Panc1 (cell line): ENCODE measurements at regions not wholly inside any gene's neighbourhood (a gene's known extent, or its start where the extent isn't known, plus 50 kb on each side); places are given as distances from the start of the nearest gene placed in this dataset.

Source experiments
- ATAC-seq: fragments of 200-7000 bp; cut with Tn5 transposase; 2 replicates; pipeline ENCODE4 v1.9.1; 2020; ENCODE audit warnings: mild to moderate bottlenecking, moderate library complexity
- BruUV-seq: library from RNA; stranded (reverse); fragments of 400-500 nt; replicated peaks from 2 replicates; lab custom pipeline; 2021; lab: Mats Ljungman, UMichigan
- CTCF ChIA-PET: fragments of 300-600 bp; sonication (Branson Sonifier 250); formaldehyde crosslinking; loops from one replicate; lab custom pipeline; 2022; ENCODE audit warnings: antibody characterized with exemption; lab: Charles Lee
- POLR2A ChIA-PET: fragments of 300-600 bp; sonication (Branson Sonifier 250); formaldehyde crosslinking; loops from one replicate; lab custom pipeline; 2022; ENCODE audit warnings: antibody characterized with exemption; lab: Charles Lee
- DNase-seq: peaks from one replicate; pipeline ENCODE4 v3.0.0-alpha.2; 2010; ENCODE audit warnings: low read depth, low spot score
- H3K27ac ChIP-seq: 2 replicates; pipeline ENCODE4 v1.5.1; 2011; ENCODE audit warnings: mild to moderate bottlenecking, low read length, inconsistent platforms
- H3K27me3 ChIP-seq: fragments of 200-500 bp; sonication (Bioruptor generic); 2 replicates; pipeline ENCODE4 v1.6.0; 2014; ENCODE audit warnings: low read length, inconsistent platforms; ENCODE audit not compliant: control insufficient read depth, insufficient read depth
- H3K36me3 ChIP-seq: fragments of 200-500 bp; sonication (Bioruptor generic); 2 replicates; pipeline ENCODE4 v1.5.1; 2014; ENCODE audit warnings: inconsistent platforms, mild to moderate bottlenecking, low read length, moderate library complexity; ENCODE audit not compliant: control insufficient read depth, insufficient read depth
- H3K4me1 ChIP-seq: 2 replicates; pipeline ENCODE4 v1.5.1; 2011; ENCODE audit warnings: inconsistent platforms, mild to moderate bottlenecking, low read length, moderate library complexity; ENCODE audit not compliant: control insufficient read depth, insufficient read depth
- H3K4me3 ChIP-seq, 2 experiments: 2 replicates each; pipeline ENCODE4 v1.5.1; 2011 to 2012; ENCODE audit warnings: low read depth in 2 of 2, low read length in 2 of 2, mild to moderate bottlenecking in 2 of 2, inconsistent platforms in 1 of 2, moderate library complexity in 1 of 2
- H3K9me3 ChIP-seq: fragments of 200-500 bp; sonication (Bioruptor generic); 2 replicates; pipeline ENCODE4 v1.5.1; 2014; ENCODE audit warnings: low read depth, mild to moderate bottlenecking, inconsistent platforms, low read length, moderate library complexity; ENCODE audit not compliant: control insufficient read depth, insufficient read depth
- POLR2AphosphoS5 ChIP-seq: IDR thresholded peaks from 2 replicates; pipeline ENCODE4 v1.6.1; 2012; ENCODE audit warnings: mild to moderate bottlenecking, low read depth, low read length, moderate library complexity
- SIN3A ChIP-seq: IDR thresholded peaks from 2 replicates; pipeline ENCODE4 v1.6.1; 2012; ENCODE audit warnings: low read depth, mild to moderate bottlenecking, low read length, moderate library complexity, borderline replicate concordance; ENCODE audit not compliant: insufficient read depth
- TCF7L2 ChIP-seq: IDR thresholded peaks from 2 replicates; pipeline ENCODE4 v1.6.1; 2011; ENCODE audit warnings: mild to moderate bottlenecking, low read depth, low read length, inconsistent platforms
- in situ Hi-C: cut with HindIII; loops from 2 replicates; pipeline ENCODE4 v1.10.0; 2016; ENCODE audit warnings: low sequenced_read_pairs, low pct_unique_long_range_greater_than_20kb
- intact Hi-C: fragments of 100-400 bp; cut with micrococcal nuclease; formaldehyde crosslinking; loops from one replicate; pipeline ENCODE4 v1.10.0; 2022; ENCODE audit not compliant: unreplicated experiment
- TF ChIP-seq, protein P1 (sequence below): fragments of 450-650 bp; IDR thresholded peaks from 2 replicates; pipeline ENCODE4 v1.5.1; 2017; ENCODE audit warnings: mild to moderate bottlenecking
- TF ChIP-seq, protein P2 (sequence below), 2 experiments: IDR thresholded peaks; 2 replicates each; pipeline ENCODE4 v1.6.1; 2011 to 2012; ENCODE audit warnings: low read depth in 2 of 2, control low read depth in 1 of 2, low read length in 1 of 2, mild to moderate bottlenecking in 1 of 2, moderate library complexity in 1 of 2; ENCODE audit not compliant: insufficient read depth in 1 of 2

DNA sequence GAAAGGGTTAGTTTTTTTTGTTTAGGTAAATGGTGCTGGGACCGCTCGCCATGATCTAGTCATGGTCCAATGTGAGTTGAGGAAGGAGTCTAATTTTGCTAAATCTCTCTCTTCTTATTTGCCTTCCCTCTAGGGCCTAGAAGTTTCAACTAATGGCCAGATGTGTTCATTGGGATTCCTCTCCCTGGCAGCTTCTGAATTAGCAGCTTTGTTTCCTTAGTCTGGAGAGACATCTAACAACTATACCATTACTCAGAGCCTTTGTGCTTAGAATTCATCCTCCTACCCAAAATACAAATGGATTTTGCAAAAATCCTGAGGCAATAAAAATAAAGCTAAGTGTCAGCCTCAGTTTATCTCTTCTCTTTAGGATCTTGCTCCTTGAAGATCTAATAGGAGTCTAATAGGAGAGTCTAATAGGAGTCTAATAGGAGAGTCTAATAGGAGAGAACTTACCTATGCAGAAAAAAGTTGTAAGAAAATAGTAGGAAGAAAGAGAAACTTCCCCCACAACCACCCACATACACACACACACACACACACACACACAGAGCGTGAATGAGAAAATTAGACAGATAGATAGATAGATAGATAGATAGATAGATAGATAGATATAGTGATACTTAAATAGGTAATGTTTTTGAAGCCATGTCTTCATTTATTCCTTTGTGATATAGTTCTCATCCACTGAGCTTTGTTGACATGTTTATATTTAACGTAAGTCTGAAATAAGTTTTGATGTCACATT lies 980.5 kb upstream of the CNTN5 start:
- ATAC-seq, result no peak
- in situ Hi-C loops (no loop called here), intact Hi-C loops (no loop called here)
- ChIA-PET CTCF (no interaction called here), POLR2A (no interaction called here)
- no peaks in the 10 kb centered on the region for H3K4me1 ChIP-seq
- H3K36me3 ChIP-seq, result no peaks in the 10 kb centered on the region
- no peaks in the 10 kb centered on the region for H3K27me3 ChIP-seq
- no peak overlapping the region for H3K27ac ChIP-seq
- H3K4me3 ChIP-seq, result no peak overlapping the region
- DNase-seq, result no peak
- TF ChIP-seq, protein P1, sequence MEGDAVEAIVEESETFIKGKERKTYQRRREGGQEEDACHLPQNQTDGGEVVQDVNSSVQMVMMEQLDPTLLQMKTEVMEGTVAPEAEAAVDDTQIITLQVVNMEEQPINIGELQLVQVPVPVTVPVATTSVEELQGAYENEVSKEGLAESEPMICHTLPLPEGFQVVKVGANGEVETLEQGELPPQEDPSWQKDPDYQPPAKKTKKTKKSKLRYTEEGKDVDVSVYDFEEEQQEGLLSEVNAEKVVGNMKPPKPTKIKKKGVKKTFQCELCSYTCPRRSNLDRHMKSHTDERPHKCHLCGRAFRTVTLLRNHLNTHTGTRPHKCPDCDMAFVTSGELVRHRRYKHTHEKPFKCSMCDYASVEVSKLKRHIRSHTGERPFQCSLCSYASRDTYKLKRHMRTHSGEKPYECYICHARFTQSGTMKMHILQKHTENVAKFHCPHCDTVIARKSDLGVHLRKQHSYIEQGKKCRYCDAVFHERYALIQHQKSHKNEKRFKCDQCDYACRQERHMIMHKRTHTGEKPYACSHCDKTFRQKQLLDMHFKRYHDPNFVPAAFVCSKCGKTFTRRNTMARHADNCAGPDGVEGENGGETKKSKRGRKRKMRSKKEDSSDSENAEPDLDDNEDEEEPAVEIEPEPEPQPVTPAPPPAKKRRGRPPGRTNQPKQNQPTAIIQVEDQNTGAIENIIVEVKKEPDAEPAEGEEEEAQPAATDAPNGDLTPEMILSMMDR, result no peak
- TF ChIP-seq POLR2AphosphoS5 (no peak), TCF7L2 (no peak), SIN3A (no peak)
- TF ChIP-seq, protein P2, sequence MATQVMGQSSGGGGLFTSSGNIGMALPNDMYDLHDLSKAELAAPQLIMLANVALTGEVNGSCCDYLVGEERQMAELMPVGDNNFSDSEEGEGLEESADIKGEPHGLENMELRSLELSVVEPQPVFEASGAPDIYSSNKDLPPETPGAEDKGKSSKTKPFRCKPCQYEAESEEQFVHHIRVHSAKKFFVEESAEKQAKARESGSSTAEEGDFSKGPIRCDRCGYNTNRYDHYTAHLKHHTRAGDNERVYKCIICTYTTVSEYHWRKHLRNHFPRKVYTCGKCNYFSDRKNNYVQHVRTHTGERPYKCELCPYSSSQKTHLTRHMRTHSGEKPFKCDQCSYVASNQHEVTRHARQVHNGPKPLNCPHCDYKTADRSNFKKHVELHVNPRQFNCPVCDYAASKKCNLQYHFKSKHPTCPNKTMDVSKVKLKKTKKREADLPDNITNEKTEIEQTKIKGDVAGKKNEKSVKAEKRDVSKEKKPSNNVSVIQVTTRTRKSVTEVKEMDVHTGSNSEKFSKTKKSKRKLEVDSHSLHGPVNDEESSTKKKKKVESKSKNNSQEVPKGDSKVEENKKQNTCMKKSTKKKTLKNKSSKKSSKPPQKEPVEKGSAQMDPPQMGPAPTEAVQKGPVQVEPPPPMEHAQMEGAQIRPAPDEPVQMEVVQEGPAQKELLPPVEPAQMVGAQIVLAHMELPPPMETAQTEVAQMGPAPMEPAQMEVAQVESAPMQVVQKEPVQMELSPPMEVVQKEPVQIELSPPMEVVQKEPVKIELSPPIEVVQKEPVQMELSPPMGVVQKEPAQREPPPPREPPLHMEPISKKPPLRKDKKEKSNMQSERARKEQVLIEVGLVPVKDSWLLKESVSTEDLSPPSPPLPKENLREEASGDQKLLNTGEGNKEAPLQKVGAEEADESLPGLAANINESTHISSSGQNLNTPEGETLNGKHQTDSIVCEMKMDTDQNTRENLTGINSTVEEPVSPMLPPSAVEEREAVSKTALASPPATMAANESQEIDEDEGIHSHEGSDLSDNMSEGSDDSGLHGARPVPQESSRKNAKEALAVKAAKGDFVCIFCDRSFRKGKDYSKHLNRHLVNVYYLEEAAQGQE (IDR thresholded peaks at IDR 0.05; ENCODE audit: insufficient read depth in 1 of 2, low read depth in 2 of 2, low read length in 1 of 2), result no peak
- 0 out of 2 replicates have a peak, but pooled peaks cover 4% of the 10 kb centered on the region for H3K9me3 ChIP-seq
- no TSS peak for BruUV-seq

DNA sequence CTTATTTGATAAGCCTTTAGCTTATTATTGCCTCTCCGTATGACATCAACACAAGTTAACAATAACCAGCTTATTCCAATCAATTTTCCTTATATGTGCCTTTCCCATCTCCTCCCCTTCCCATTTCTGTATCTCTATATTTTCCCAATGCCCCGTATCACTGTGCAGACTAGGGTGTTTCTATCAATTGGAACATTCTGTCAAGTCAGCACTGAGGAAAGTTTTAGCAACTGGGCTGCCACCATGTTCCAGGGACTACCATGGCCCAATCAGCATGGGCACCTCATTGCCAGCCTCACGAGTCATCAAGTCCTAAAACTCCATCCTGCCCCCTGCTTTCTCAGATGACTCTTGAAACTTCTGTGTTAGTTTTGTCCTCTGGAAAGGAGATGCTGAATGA lies 973.1 kb upstream of the CNTN5 start:
- ChIA-PET POLR2A (no interaction called here), CTCF (no interaction called here)
- 0 out of 2 replicates have a peak, but pooled peaks cover 4% of the 10 kb centered on the region for H3K9me3 ChIP-seq
- no peaks in the 10 kb centered on the region for H3K4me1 ChIP-seq
- TF ChIP-seq SIN3A (no peak), POLR2AphosphoS5 (no peak), TCF7L2 (no peak)
- TF ChIP-seq, protein P2 (IDR thresholded peaks at IDR 0.05; ENCODE audit: insufficient read depth in 1 of 2, low read depth in 2 of 2, low read length in 1 of 2), result no peak
- TF ChIP-seq, protein P1, result no peak
- H3K4me3 ChIP-seq, result no peak overlapping the region
- intact Hi-C loops, result no loop called here
- no peaks in the 10 kb centered on the region for H3K36me3 ChIP-seq
- DNase-seq (no peak), ATAC-seq (no peak)
- no TSS peak for BruUV-seq
- in situ Hi-C loops, result no loop called here
- no peaks in the 10 kb centered on the region for H3K27me3 ChIP-seq
- no peak overlapping the region for H3K27ac ChIP-seq
